ENCODE measurements at regions not wholly inside any gene's neighbourhood (a gene's known extent, or its start where the extent isn't known, plus 50 kb on each side); places are given as distances from the start of the nearest gene placed in this dataset.
"Not testable (repeated sequence)": the region's sequence is repeated elsewhere in the genome, so short reads cannot be mapped to it uniquely, and the experiment has no call there.

GRCh38 chr3:152733584-152734119 lies 101.3 kb upstream of the P2RY1 start:
- in situ Hi-C loops (cut with HindIII; ENCODE audit: low pct_ligation_motif_present, low pct_unique_long_range_greater_than_20kb, low sequenced_read_pairs) = no loop called here
- DNase-seq = no peak

GRCh38 chr3:152737021-152737908 lies 97.7 kb upstream of the P2RY1 start:
- in situ Hi-C loops (cut with HindIII; ENCODE audit: low pct_ligation_motif_present, low pct_unique_long_range_greater_than_20kb, low sequenced_read_pairs) = no loop called here
- no peak for DNase-seq

- DNase-seq = no peak
- in situ Hi-C loops (cut with HindIII; ENCODE audit: low pct_ligation_motif_present, low pct_unique_long_range_greater_than_20kb, low sequenced_read_pairs) = no loop called here
Measured at GRCh38 chr3:152738656-152739055, 96.3 kb upstream of the P2RY1 start.

GRCh38 chr3:152742368-152743347 lies 92.3 kb upstream of the P2RY1 start:
- in situ Hi-C loops (cut with HindIII; ENCODE audit: low pct_ligation_motif_present, low pct_unique_long_range_greater_than_20kb, low sequenced_read_pairs) = no loop called here
- no peak for DNase-seq

- in situ Hi-C loops (cut with HindIII; ENCODE audit: low pct_ligation_motif_present, low pct_unique_long_range_greater_than_20kb, low sequenced_read_pairs) = no loop called here
Measured at GRCh38 chr3:152745646-152746045, 89.3 kb upstream of the P2RY1 start.

GRCh38 chr3:152754303-152754702 lies 80.6 kb upstream of the P2RY1 start:
- in situ Hi-C loops (cut with HindIII; ENCODE audit: low pct_ligation_motif_present, low pct_unique_long_range_greater_than_20kb, low sequenced_read_pairs) = no loop called here

More at GRCh38 chr3:152745646-152746045, 89.3 kb upstream of the P2RY1 start:
- no peak for DNase-seq

GRCh38 chr3:152756807-152757206 lies 78.1 kb upstream of the P2RY1 start:
- DNase-seq = no peak
- in situ Hi-C loops (cut with HindIII; ENCODE audit: low pct_ligation_motif_present, low pct_unique_long_range_greater_than_20kb, low sequenced_read_pairs) = no loop called here

More at GRCh38 chr3:152754303-152754702, 80.6 kb upstream of the P2RY1 start:
- no peak for DNase-seq

- no peak for DNase-seq
- in situ Hi-C loops (cut with HindIII; ENCODE audit: low pct_ligation_motif_present, low pct_unique_long_range_greater_than_20kb, low sequenced_read_pairs) = no loop called here
Measured at GRCh38 chr3:152760024-152760563, 74.8 kb upstream of the P2RY1 start.

- in situ Hi-C loops (cut with HindIII; ENCODE audit: low pct_ligation_motif_present, low pct_unique_long_range_greater_than_20kb, low sequenced_read_pairs) = no loop called here
- no peak for DNase-seq
Measured at GRCh38 chr3:152760591-152760990, 74.3 kb upstream of the P2RY1 start.

- in situ Hi-C loops (cut with HindIII; ENCODE audit: low pct_ligation_motif_present, low pct_unique_long_range_greater_than_20kb, low sequenced_read_pairs) = no loop called here
- no peak for DNase-seq
Measured at GRCh38 chr3:152768478-152768877, 66.5 kb upstream of the P2RY1 start.

GRCh38 chr3:152769523-152769922 lies 65.4 kb upstream of the P2RY1 start:
- in situ Hi-C loops (cut with HindIII; ENCODE audit: low pct_ligation_motif_present, low pct_unique_long_range_greater_than_20kb, low sequenced_read_pairs) = no loop called here
- DNase-seq = no peak

GRCh38 chr3:152770296-152770695 lies 64.6 kb upstream of the P2RY1 start:
- DNase-seq = no peak
- in situ Hi-C loops (cut with HindIII; ENCODE audit: low pct_ligation_motif_present, low pct_unique_long_range_greater_than_20kb, low sequenced_read_pairs) = no loop called here

GRCh38 chr3:152771120-152771519 lies 63.8 kb upstream of the P2RY1 start:
- DNase-seq = no peak

GRCh38 chr3:152772674-152773225 lies 62.2 kb upstream of the P2RY1 start:
- no peak for DNase-seq
- in situ Hi-C loops (cut with HindIII; ENCODE audit: low pct_ligation_motif_present, low pct_unique_long_range_greater_than_20kb, low sequenced_read_pairs) = no loop called here

More at GRCh38 chr3:152771120-152771519, 63.8 kb upstream of the P2RY1 start:
- in situ Hi-C loops (cut with HindIII; ENCODE audit: low pct_ligation_motif_present, low pct_unique_long_range_greater_than_20kb, low sequenced_read_pairs) = no loop called here

GRCh38 chr3:152773633-152774032 lies 61.3 kb upstream of the P2RY1 start:
- in situ Hi-C loops (cut with HindIII; ENCODE audit: low pct_ligation_motif_present, low pct_unique_long_range_greater_than_20kb, low sequenced_read_pairs) = no loop called here
- DNase-seq = no peak

GRCh38 chr3:152774230-152774629 lies 60.7 kb upstream of the P2RY1 start:
- DNase-seq; in situ Hi-C loops (cut with HindIII; ENCODE audit: low pct_ligation_motif_present, low pct_unique_long_range_greater_than_20kb, low sequenced_read_pairs): not testable (repeated sequence)

GRCh38 chr3:152778022-152778421 lies 56.9 kb upstream of the P2RY1 start:
- in situ Hi-C loops (cut with HindIII; ENCODE audit: low pct_ligation_motif_present, low pct_unique_long_range_greater_than_20kb, low sequenced_read_pairs) = no loop called here
- DNase-seq = no peak

- no peak for DNase-seq
- in situ Hi-C loops (cut with HindIII; ENCODE audit: low pct_ligation_motif_present, low pct_unique_long_range_greater_than_20kb, low sequenced_read_pairs) = no loop called here
Measured at GRCh38 chr3:152779653-152780052, 55.3 kb upstream of the P2RY1 start.
